ENCODE measurements at regions not wholly inside any gene's neighbourhood (a gene's known extent, or its start where the extent isn't known, plus 50 kb on each side); places are given as distances from the start of the nearest gene placed in this dataset.

DNA sequence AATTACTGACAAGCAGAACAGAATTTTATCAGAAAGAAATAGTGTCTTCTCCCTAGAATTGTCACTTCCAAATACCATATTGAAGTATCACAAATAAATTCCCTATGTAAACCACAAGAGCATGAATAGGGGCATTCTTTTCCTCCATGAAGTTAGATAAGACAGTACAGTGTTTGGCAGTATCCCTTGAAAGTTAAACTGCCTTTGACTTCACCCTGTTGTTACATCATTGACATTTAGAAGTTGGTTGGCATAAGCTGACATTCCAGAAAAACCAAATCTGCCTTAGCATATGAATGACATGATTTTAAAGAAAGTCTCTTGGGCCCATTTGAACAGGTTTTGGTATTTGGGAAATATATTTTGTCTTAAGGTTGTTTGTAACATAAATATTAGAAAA lies 50.2 kb upstream of the OSR1 start:
- no peak for TF ChIP-seq REST (IDR thresholded peaks at IDR 0.05; ENCODE audit: insufficient read depth in 1 of 2, low read depth in 2 of 2, low read length in 1 of 2)
- TF ChIP-seq, protein P1, sequence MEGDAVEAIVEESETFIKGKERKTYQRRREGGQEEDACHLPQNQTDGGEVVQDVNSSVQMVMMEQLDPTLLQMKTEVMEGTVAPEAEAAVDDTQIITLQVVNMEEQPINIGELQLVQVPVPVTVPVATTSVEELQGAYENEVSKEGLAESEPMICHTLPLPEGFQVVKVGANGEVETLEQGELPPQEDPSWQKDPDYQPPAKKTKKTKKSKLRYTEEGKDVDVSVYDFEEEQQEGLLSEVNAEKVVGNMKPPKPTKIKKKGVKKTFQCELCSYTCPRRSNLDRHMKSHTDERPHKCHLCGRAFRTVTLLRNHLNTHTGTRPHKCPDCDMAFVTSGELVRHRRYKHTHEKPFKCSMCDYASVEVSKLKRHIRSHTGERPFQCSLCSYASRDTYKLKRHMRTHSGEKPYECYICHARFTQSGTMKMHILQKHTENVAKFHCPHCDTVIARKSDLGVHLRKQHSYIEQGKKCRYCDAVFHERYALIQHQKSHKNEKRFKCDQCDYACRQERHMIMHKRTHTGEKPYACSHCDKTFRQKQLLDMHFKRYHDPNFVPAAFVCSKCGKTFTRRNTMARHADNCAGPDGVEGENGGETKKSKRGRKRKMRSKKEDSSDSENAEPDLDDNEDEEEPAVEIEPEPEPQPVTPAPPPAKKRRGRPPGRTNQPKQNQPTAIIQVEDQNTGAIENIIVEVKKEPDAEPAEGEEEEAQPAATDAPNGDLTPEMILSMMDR (IDR thresholded peaks at IDR 0.05), result no peak
